Motor neuron (in vitro differentiated cells): ENCODE measurements at regions not wholly inside any gene's neighbourhood (a gene's known extent, or its start where the extent isn't known, plus 50 kb on each side); places are given as distances from the start of the nearest gene placed in this dataset.
A peak's percentile ranks its signal among the peaks of the same experiment; 100 is the strongest.

Experiments
- ATAC-seq, 8 experiments: fragments of 200-7000 bp; cut with Tn5 transposase; replicated peaks in 6 of 8; 2 replicates each; pipeline ENCODE4 v1.8.0; 2021; ENCODE audit warnings: mild to moderate bottlenecking in 8 of 8, moderate library complexity in 8 of 8
- H3K27ac ChIP-seq, 2 donors: fragments of 250-450 bp; sonication (Bioruptor Pico); 2 replicates each; pipeline ENCODE4 v1.9.0; 2021; ENCODE audit warnings: antibody characterized with exemption in 2 of 2, mild to moderate bottlenecking in 2 of 2, moderate library complexity in 1 of 2
- H3K4me1 ChIP-seq, 2 donors: fragments of 250-450 bp; sonication (Bioruptor Pico); replicated peaks in 1 of 2; 2 replicates each; pipeline ENCODE4 v1.6.1; 2021; ENCODE audit warnings: antibody characterized with exemption in 2 of 2, mild to moderate bottlenecking in 2 of 2, moderate library complexity in 1 of 2
- H3K4me3 ChIP-seq, 5 donors: fragments of 250-450 bp; sonication (Bioruptor Pico); 2 replicates each; pipeline ENCODE4 v1.9.0; 2021; ENCODE audit warnings: antibody characterized with exemption in 5 of 5, mild to moderate bottlenecking in 5 of 5, moderate library complexity in 4 of 5
- WGBS, 10 experiments: fragments of 450-650 bp; shearing (Covaris generic); methylation state at CpG; one replicate each; pipeline ENCODE4 v1.0.0; 2022; 5-methylcytosine and 5-hydroxymethylcytosine counted together
- in situ Hi-C, 9 experiments: fragments of 400-800 bp; cut with MboI; loops; one replicate each; pipeline ENCODE4 v1.15.0; 2021; ENCODE audit warnings: low sequenced_read_pairs in 9 of 9, low pct_unique_long_range_greater_than_20kb in 2 of 9; ENCODE audit not compliant: unreplicated experiment in 9 of 9

GRCh38 chr9:535356-535755 is 306.1 kb upstream of the DMRT1 start:
- Histone ChIP-seq H3K4me1 (peaks cover 26 to 33% of the 10 kb centered on the region in 2 donors), H3K4me3 (no peak overlapping the region), H3K27ac (no peak overlapping the region)
- in situ Hi-C loops = no loop called here
- no peak for ATAC-seq
- WGBS, 10 experiments = 10 to 100% (median 83%) methylated on average over 1 to 3 of the region's 4 CpGs; no CpG with 5 or more reads in 2 of the 10 experiments

DNA sequence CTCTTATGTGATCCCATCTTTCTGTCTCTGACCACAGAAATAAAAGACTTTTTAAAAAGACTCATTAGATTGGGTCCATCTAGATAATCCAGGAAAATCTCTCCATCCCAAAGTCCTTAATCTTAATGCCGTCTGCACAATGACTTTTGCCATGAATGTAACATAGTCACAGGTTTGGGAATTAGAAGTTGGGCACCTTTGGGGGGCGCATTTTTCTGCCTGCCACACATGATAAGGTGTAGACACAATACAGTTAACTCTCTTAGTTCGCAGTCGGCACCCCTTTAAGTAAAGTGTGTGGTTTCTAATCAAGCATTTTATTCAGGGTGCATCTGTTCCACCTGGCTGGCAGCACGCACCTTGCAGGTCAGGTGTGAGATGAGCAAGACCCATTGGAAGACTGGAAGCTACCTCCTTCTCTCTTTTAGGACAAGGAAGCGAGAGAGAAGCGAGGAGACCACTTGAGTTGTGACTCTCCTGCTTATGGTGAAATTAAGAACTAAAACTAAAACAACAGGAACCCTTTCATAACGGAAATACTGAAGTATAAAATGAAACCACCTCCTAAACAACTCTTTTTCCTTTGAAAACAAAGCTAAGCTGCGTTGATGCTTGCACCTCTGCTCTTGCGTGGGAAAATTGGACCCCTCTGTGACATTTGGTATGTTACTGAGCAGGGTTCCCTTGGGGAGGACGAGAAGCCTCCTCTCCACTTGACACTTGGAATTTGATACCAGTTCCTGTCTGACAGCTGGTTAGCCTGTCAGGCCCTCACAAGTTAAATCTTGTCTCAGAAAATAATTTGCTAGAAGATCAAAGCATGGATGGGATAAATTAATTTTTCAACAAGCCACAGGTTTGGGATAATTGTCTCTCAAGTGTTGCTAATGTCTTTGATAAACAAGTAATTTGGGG is 304.6 kb upstream of the DMRT1 start:
- WGBS, 10 experiments = 24 to 100% (median 91%) methylated on average over 1 to 9 of the region's 11 CpGs
- ATAC-seq = no peak

DNA sequence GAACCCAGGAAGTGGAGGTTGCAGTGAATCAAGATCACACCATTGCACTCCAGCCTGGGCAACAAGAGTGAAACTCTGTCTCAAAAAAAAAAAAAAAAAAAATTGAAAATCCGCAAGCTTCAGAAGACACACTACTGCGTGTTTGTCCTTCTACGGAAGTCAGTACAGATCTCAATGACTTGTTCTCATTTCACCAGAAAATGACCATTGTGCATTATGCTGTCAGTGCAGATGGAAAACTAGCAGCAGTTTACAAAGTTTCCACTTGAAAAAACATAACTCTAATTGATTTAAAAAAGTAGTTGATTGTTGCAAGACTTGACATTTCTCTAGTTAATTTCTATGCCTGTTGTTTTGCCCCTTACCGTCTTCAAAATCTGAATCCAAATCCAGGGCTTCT is 298.0 kb upstream of the DMRT1 start:
- H3K4me3 ChIP-seq = no peak overlapping the region
- ATAC-seq = no peak
- peaks cover 4 to 7% of the 10 kb centered on the region in 2 donors for H3K4me1 ChIP-seq
- no peak overlapping the region for H3K27ac ChIP-seq
- 33 to 100% (median 64%) methylated on average over 1 to 4 of the region's 4 CpGs for WGBS, 10 experiments
- in situ Hi-C loops = no loop called here

More for the DNA sequence above, 304.6 kb upstream of the DMRT1 start:
- no peak overlapping the region for H3K27ac ChIP-seq
- in situ Hi-C loops = no loop called here
- H3K4me3 ChIP-seq = no peak overlapping the region
- H3K4me1 ChIP-seq = peaks cover 26 to 33% of the 10 kb centered on the region in 2 donors

GRCh38 chr9:545480-545879 is 296.0 kb upstream of the DMRT1 start:
- H3K4me3 ChIP-seq = no peak overlapping the region
- H3K27ac ChIP-seq = no peak overlapping the region
- WGBS, 10 experiments = 0 to 100% (median 95%) methylated on average over 1 to 3 of the region's 7 CpGs; no CpG with 5 or more reads in 6 of the 10 experiments
- peak in 2 of 8 experiments; percentile 72 to 89 for ATAC-seq
- in situ Hi-C loops = no loop called here
- H3K4me1 ChIP-seq = peaks cover 4 to 11% of the 10 kb centered on the region in 2 donors

DNA sequence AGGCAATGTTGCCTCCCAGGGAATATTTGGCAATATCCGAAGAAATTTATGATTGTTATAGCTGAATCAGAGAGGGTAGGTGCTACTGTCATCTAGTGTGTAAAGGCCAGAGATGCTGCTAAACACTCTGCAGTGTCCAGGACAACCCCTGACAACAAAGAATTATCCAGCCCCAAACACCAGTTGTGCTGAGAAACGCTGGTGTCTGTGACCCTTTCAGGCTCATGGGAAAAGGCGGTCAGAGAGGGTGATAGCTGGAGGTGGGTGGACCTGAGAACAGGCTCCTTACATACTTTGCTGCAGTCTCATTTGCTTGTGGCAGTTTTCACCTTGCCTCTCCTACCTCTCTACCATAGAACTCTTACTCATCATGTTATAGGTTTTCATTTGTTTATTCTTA is 295.3 kb upstream of the DMRT1 start:
- peak in 3 of 8 experiments; percentile 15 to 50 (median 23) for ATAC-seq
- 0 to 100% (median 86%) methylated on average over 1 to 3 of the region's 3 CpGs; no CpG with 5 or more reads in 5 of the 10 experiments for WGBS, 10 experiments
- H3K27ac ChIP-seq = no peak overlapping the region
- H3K4me1 ChIP-seq = peaks cover 4 to 11% of the 10 kb centered on the region in 2 donors
- H3K4me3 ChIP-seq = no peak overlapping the region
- in situ Hi-C loops = no loop called here

DNA sequence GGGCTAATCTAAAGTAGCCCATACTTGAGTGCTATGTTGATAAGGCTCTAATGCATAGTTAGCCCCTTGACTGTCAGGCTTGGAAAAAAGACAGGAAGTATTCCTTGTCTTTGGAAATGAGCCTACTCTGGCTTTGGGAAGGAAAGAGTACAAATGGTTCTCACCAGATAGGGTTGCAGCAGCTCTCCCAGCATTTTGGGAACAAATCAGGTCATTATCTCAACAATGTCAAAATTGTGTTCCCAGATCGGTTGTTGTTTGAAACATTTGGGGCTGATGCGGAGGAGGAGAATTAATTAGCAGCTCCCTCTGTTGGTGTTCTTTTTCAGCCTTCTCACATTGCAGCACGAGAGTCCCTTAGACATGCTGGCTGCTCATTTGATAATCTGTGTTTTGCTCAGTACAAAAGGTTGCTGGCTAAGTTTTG is 294.7 kb upstream of the DMRT1 start:
- peak; percentile 37 to 79 (median 54) for ATAC-seq
- peak overlapping the region in 2 of 5 donors; percentile 17 to 19 for H3K4me3 ChIP-seq
- in situ Hi-C loops = no loop called here
- no peak overlapping the region for H3K27ac ChIP-seq
- WGBS, 10 experiments = 0 to 30% (median 5%) methylated on average over 1 to 2 of the region's 3 CpGs; no CpG with 5 or more reads in 4 of the 10 experiments
- peaks cover 4 to 11% of the 10 kb centered on the region in 2 donors for H3K4me1 ChIP-seq

GRCh38 chr9:547314-547713 is 294.2 kb upstream of the DMRT1 start:
- in situ Hi-C loops = no loop called here
- Histone ChIP-seq H3K4me3 (no peak overlapping the region), H3K27ac (no peak overlapping the region), H3K4me1 (peaks cover 4 to 11% of the 10 kb centered on the region in 2 donors)
- ATAC-seq = no peak
- 0 to 100% (median 61%) methylated on average over 2 to 5 of the region's 5 CpGs; no CpG with 5 or more reads in 1 of the 10 experiments for WGBS, 10 experiments

- no peak overlapping the region for H3K4me3 ChIP-seq
- no peak overlapping the region for H3K27ac ChIP-seq
- H3K4me1 ChIP-seq = peaks cover 4 to 11% of the 10 kb centered on the region in 2 donors
- ATAC-seq = no peak
- in situ Hi-C loops = no loop called here
- WGBS, 10 experiments = 38 to 100% (median 84%) methylated on average over 1 to 11 of the region's 12 CpGs; no CpG with 5 or more reads in 2 of the 10 experiments
Observed at GRCh38 chr9:549455-549997, 292.0 kb upstream of the DMRT1 start.

DNA sequence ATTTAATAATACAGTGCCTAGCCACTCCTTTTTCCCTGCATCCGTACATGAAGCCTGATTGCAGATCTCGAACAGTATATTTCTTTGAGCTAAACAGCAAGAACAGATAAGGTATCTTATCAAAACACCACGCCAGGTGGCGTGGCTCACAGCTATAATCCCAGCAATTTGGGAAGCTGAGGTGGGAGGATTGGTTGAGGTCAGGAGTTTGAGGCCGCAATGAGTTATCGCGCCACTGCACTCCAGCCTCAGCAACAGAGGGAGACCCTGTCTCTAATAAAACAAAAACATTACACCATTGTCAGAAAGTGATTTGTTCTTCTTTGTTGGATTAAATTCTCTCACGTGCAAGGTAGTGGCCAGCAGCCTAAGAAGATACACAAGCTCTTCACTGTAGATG is 291.2 kb upstream of the DMRT1 start:
- 8 to 100% (median 85%) methylated on average over 1 to 8 of the region's 8 CpGs for WGBS, 10 experiments
- in situ Hi-C loops = no loop called here
- peaks cover 4 to 11% of the 10 kb centered on the region in 2 donors for H3K4me1 ChIP-seq
- no peak overlapping the region for H3K4me3 ChIP-seq
- no peak overlapping the region for H3K27ac ChIP-seq
- ATAC-seq = no peak

DNA sequence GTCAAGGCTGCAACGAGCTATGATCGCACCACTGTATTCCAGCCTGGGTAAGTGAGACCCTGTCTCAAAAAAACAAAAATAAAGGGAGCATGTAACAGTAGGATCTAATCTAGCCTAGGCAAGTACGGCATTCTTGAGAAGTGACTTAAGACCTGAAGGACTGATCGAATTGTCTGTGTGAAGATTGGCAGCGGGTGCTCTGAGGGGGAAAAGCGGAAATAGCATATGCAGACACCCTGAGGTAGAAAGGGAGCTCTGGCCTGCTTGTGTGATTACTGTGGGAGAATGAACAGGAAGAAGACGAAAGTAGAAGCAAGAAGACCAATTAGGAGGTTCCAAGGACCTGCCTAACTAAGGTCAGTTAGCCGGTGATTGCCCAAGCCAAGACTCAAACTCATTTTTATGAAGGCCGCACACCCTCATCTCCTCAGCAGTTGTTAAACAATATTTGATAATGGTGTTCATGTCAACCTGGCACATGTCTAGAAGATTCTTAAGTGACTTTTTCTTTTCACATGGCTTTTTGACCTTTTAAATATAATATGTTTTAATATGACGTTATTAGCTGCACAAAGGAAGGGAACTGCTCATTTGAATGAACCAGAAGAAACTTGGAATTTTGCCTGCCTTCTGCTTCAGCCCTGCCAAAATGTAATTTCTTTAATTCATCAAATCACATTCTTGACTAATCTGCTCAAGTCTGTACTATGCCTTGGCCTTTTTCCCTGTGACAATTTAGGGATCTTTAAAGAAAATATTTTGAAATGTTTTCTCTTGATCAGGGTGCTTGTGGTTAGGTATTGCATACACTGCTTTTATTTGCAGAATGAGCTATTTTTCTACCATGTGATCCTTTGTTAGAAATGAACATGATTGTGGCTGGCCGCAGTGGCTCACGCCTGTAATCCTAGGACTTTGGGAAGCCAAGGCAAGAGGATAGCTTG is 289.2 kb upstream of the DMRT1 start:
- Histone ChIP-seq H3K27ac (no peak overlapping the region), H3K4me3 (no peak overlapping the region), H3K4me1 (peaks cover 0 to 4% of the 10 kb centered on the region in 2 donors)
- in situ Hi-C loops = no loop called here
- 26 to 100% (median 91%) methylated on average over 3 to 10 of the region's 12 CpGs for WGBS, 10 experiments
- ATAC-seq = no peak

DNA sequence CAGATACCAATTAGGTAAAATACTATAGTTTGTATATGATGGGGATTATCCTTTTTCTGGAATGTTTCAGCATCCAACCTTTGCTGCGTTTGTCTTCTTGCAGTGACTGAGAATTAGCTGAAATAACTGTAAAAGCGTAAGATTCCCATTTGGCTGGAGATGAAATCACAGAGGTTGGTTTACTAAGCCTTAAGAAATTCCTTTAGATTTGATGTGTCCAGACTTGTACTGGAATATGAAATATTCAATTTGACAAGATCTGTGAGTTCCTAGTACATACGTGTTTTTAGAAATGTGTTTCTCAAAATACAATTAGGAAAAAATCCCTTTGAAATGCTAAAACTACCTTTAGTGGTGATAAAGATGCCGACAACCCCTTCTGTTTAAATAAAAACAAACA is 286.0 kb upstream of the DMRT1 start:
- Histone ChIP-seq H3K4me3 (no peak overlapping the region), H3K4me1 (no peaks in the 10 kb centered on the region), H3K27ac (no peak overlapping the region)
- no peak for ATAC-seq
- in situ Hi-C loops = no loop called here
- WGBS, 10 experiments = 40 to 100% (median 68%) methylated on average over 1 to 4 of the region's 4 CpGs

- ATAC-seq = no peak
- no peak overlapping the region for H3K27ac ChIP-seq
- no peak overlapping the region for H3K4me3 ChIP-seq
- no peaks in the 10 kb centered on the region for H3K4me1 ChIP-seq
- WGBS, 10 experiments = 8 to 100% (median 86%) methylated on average over 1 to 3 of the region's 3 CpGs
- in situ Hi-C loops = no loop called here
Observed at GRCh38 chr9:556199-556598, 285.3 kb upstream of the DMRT1 start.

DNA sequence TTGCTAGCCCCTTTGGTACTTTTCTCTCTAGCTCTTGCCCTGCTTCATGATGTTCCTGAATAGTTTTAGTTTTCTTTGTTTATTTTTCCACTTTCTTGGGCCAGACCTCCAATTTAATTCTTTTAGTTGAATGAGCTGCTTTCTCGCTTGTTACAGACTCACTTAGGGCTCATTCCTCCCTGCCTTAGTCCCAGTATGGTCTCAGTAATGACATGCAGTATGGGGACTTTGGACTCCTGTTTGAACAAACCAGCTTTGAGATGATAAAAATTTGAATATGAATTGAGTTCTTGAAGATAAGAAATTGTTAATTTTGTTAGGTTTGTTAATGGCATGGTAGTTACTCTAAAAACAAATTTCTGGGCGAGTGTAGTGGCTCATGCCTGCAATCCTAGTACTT is 284.8 kb upstream of the DMRT1 start:
- no peak for ATAC-seq
- Histone ChIP-seq H3K27ac (no peak overlapping the region), H3K4me1 (no peaks in the 10 kb centered on the region), H3K4me3 (no peak overlapping the region)
- WGBS, 10 experiments = 19 to 100% (median 80%) methylated on average over 1 to 2 of the region's 2 CpGs; no CpG with 5 or more reads in 1 of the 10 experiments
- in situ Hi-C loops = no loop called here
